ENCODE measurements at regions not wholly inside any gene's neighbourhood (a gene's known extent, or its start where the extent isn't known, plus 50 kb on each side); places are given as distances from the start of the nearest gene placed in this dataset.

DNA sequence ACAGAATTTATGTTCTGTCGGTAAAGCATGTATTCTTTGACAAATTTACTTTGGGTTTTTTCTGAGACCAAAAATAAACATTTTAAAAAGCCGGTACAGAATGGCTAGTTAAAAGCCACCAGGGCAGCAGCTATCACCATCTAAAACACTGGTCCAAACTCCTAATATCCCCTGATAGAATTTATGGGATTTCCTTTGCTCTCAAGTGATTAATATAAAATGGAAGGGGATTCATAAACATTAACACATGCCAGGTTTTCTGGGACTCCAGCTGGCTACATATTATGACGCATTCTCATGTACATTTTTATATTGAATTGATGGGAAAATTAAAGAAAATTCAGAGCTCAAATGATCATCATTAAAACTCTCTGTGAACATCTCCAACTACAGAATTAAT is 640.8 kb downstream of the C12orf50 start:
- Histone ChIP-seq H3K9me3 (replicated peaks; ENCODE audit: control insufficient read depth, insufficient read depth, low read length) (no peaks in the 10 kb centered on the region), H3K9ac (replicated peaks; ENCODE audit: extremely low read depth, insufficient read depth, low read length) (no peak overlapping the region), H3K9me1 (replicated peaks; ENCODE audit: control insufficient read depth, extremely low read depth, insufficient read depth, low read length) (no peaks in the 10 kb centered on the region), H3K27me3 (ENCODE audit: control insufficient read depth in 2 of 2, insufficient read depth in 2 of 2, low read length in 2 of 2) (peaks cover 0 to 2% of the 10 kb centered on the region in 2 experiments), H3K79me2 (ENCODE audit: control insufficient read depth, insufficient read depth, low read length) (no peaks in the 10 kb centered on the region), H3K4me1 (ENCODE audit: control insufficient read depth, extremely low read depth, insufficient read depth, low read length) (no peaks in the 10 kb centered on the region), H3K36me3 (ENCODE audit: control insufficient read depth in 2 of 2, extremely low read depth in 1 of 2, insufficient read depth in 2 of 2, low read length in 2 of 2) (no peaks in the 10 kb centered on the region), H3K4me2 (ENCODE audit: insufficient read depth, low read length) (no peak overlapping the region), H3K27ac (ENCODE audit: insufficient read depth, low read depth, low read length) (no peak overlapping the region), H2AFZ (ENCODE audit: low read depth, low read length) (no peak overlapping the region), H3K4me3 (replicated peaks in 1 of 3; ENCODE audit: insufficient read depth in 1 of 3, low read depth in 1 of 3, low read length in 3 of 3) (no peak overlapping the region), H4K20me1 (replicated peaks; ENCODE audit: control insufficient read depth, extremely low read depth, insufficient read depth, low read length) (no peaks in the 10 kb centered on the region)
- dilution Hi-C loops (cut with MboI; ENCODE audit: extremely low pct_ligation_motif_present, low sequenced_read_pairs): no loop called here
- ChIA-PET POLR2A (no interaction called here), CTCF (no interaction called here)
- no peak for DNase-seq (ENCODE audit: low read depth, low spot score)
- no peak for FAIRE-seq
- BruUV-seq (replicated peaks): no TSS peak
- intact Hi-C loops (cut with micrococcal nuclease): no loop called here
- TF ChIP-seq JUN (IDR thresholded peaks at IDR 0.05; ENCODE audit: borderline replicate concordance, insufficient read depth, insufficient read length, low read depth) (no peak), POLR2A (IDR thresholded peaks at IDR 0.05; ENCODE audit: low read depth, low read length) (no peak), EZH2 (IDR thresholded peaks at IDR 0.05; ENCODE audit: borderline replicate concordance, low read depth, low read length, severe bottlenecking) (no peak), MYC (IDR thresholded peaks at IDR 0.05; ENCODE audit: low read depth, low read length) (no peak), GATA2 (IDR thresholded peaks at IDR 0.05; ENCODE audit: insufficient read depth, insufficient read length, low read depth, low read length) (no peak), FOS (IDR thresholded peaks at IDR 0.05; ENCODE audit: borderline replicate concordance, insufficient read depth, low read length) (no peak), POLR2AphosphoS5 (IDR thresholded peaks at IDR 0.05; ENCODE audit: insufficient read depth, low read depth, low read length) (no peak)
- TF ChIP-seq, protein P1, sequence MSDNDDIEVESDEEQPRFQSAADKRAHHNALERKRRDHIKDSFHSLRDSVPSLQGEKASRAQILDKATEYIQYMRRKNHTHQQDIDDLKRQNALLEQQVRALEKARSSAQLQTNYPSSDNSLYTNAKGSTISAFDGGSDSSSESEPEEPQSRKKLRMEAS (IDR thresholded peaks at IDR 0.05; ENCODE audit: insufficient read depth, insufficient read length): no peak
- TF ChIP-seq, protein P2, sequence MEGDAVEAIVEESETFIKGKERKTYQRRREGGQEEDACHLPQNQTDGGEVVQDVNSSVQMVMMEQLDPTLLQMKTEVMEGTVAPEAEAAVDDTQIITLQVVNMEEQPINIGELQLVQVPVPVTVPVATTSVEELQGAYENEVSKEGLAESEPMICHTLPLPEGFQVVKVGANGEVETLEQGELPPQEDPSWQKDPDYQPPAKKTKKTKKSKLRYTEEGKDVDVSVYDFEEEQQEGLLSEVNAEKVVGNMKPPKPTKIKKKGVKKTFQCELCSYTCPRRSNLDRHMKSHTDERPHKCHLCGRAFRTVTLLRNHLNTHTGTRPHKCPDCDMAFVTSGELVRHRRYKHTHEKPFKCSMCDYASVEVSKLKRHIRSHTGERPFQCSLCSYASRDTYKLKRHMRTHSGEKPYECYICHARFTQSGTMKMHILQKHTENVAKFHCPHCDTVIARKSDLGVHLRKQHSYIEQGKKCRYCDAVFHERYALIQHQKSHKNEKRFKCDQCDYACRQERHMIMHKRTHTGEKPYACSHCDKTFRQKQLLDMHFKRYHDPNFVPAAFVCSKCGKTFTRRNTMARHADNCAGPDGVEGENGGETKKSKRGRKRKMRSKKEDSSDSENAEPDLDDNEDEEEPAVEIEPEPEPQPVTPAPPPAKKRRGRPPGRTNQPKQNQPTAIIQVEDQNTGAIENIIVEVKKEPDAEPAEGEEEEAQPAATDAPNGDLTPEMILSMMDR (IDR thresholded peaks at IDR 0.05; ENCODE audit: extremely low read depth in 1 of 2, insufficient read depth in 1 of 2, low read depth in 1 of 2, low read length in 2 of 2): no peak

All from endothelial cell of umbilical vein (primary cell).